HL-60 (cell line): ENCODE measurements at regions not wholly inside any gene's neighbourhood (a gene's known extent, or its start where the extent isn't known, plus 50 kb on each side); places are given as distances from the start of the nearest gene placed in this dataset.

Experiments
- DNase-seq, 2 experiments: peaks; one replicate each; pipeline ENCODE4 v3.0.0-alpha.2; 2010 to 2020; ENCODE audit warnings: low read depth in 1 of 2, low spot score in 1 of 2
- H3K27ac ChIP-seq: fragments of 250-450 bp; sonication (Bioruptor Pico); replicated peaks from 2 replicates; pipeline ENCODE4 v1.5.1; 2020; ENCODE audit warnings: mild to moderate bottlenecking, moderate library complexity
- H3K27me3 ChIP-seq: fragments of 250-450 bp; sonication (Bioruptor Pico); 2 replicates; pipeline ENCODE4 v1.5.1; 2021; ENCODE audit warnings: mild to moderate bottlenecking, moderate library complexity; ENCODE audit not compliant: insufficient read depth, poor library complexity, severe bottlenecking
- H3K4me3 ChIP-seq: replicated peaks from 2 replicates; pipeline ENCODE4 v1.5.1; 2011; ENCODE audit warnings: mild to moderate bottlenecking, control low read depth, low read length; ENCODE audit not compliant: insufficient read depth
- CTCF ChIP-seq: IDR thresholded peaks from one replicate; pipeline ENCODE4 v1.5.1; 2011; ENCODE audit warnings: low read length, control low read depth, inconsistent platforms; ENCODE audit not compliant: insufficient read depth
- GABPA ChIP-seq: IDR thresholded peaks from 2 replicates; pipeline ENCODE4 v1.6.1; 2012; ENCODE audit warnings: low read depth
- POLR2AphosphoS5 ChIP-seq: IDR thresholded peaks from 2 replicates; pipeline ENCODE4 v1.6.1; 2012; ENCODE audit warnings: low read depth
- REST ChIP-seq: IDR thresholded peaks from 2 replicates; pipeline ENCODE4 v1.6.1; 2012; ENCODE audit warnings: low read depth; ENCODE audit not compliant: insufficient replicate concordance
- SPI1 ChIP-seq: IDR thresholded peaks from 2 replicates; pipeline ENCODE4 v1.6.1; 2012; ENCODE audit warnings: low read depth, mild to moderate bottlenecking, borderline replicate concordance

- TF ChIP-seq CTCF = no peak
- no peak for TF ChIP-seq SPI1
- TF ChIP-seq POLR2AphosphoS5 = no peak
- TF ChIP-seq GABPA = no peak
- TF ChIP-seq REST = no peak
- H3K27ac ChIP-seq = no peak overlapping the region
- H3K4me3 ChIP-seq = no peak overlapping the region
- no peak for DNase-seq
- H3K27me3 ChIP-seq = no peaks in the 10 kb centered on the region
Observed at GRCh38 chr3:3516996-3517395, 282.2 kb upstream of the LRRN1 start.

- TF ChIP-seq GABPA (no peak), CTCF (no peak), POLR2AphosphoS5 (no peak), REST (no peak), SPI1 (no peak)
- H3K4me3 ChIP-seq = no peak overlapping the region
- H3K27me3 ChIP-seq = no peaks in the 10 kb centered on the region
Observed at GRCh38 chr3:3516384-3516783, 282.8 kb upstream of the LRRN1 start.

GRCh38 chr3:3509665-3510064 lies 289.6 kb upstream of the LRRN1 start:
- DNase-seq = no peak
- H3K27ac ChIP-seq = no peak overlapping the region
- no peak overlapping the region for H3K4me3 ChIP-seq
- H3K27me3 ChIP-seq = no peaks in the 10 kb centered on the region
- no peak for TF ChIP-seq POLR2AphosphoS5
- no peak for TF ChIP-seq SPI1
- no peak for TF ChIP-seq REST
- TF ChIP-seq GABPA = no peak
- no peak for TF ChIP-seq CTCF

More at GRCh38 chr3:3516384-3516783, 282.8 kb upstream of the LRRN1 start:
- H3K27ac ChIP-seq = no peak overlapping the region
- DNase-seq = no peak
